Neural progenitor cell (in vitro differentiated cells): ENCODE measurements at regions not wholly inside any gene's neighbourhood (a gene's known extent, or its start where the extent isn't known, plus 50 kb on each side); places are given as distances from the start of the nearest gene placed in this dataset.

Source experiments
- EZH2 ChIP-seq: fragments of 200-600 bp; sonication (generic); IDR thresholded peaks from 2 replicates; pipeline ENCODE4 v1.6.1; 2017; ENCODE audit warnings: antibody characterized with exemption, mild to moderate bottlenecking, moderate library complexity
- EZH2phosphoT487 ChIP-seq: fragments of 200-600 bp; sonication (generic); IDR thresholded peaks from 2 replicates; pipeline ENCODE4 v1.6.1; 2017; ENCODE audit warnings: antibody characterized with exemption
- TF ChIP-seq, protein P1 (sequence below): fragments of 200-600 bp; sonication (generic); IDR thresholded peaks from 2 replicates; pipeline ENCODE4 v1.5.1; 2017; ENCODE audit warnings: antibody characterized with exemption, mild to moderate bottlenecking

DNA sequence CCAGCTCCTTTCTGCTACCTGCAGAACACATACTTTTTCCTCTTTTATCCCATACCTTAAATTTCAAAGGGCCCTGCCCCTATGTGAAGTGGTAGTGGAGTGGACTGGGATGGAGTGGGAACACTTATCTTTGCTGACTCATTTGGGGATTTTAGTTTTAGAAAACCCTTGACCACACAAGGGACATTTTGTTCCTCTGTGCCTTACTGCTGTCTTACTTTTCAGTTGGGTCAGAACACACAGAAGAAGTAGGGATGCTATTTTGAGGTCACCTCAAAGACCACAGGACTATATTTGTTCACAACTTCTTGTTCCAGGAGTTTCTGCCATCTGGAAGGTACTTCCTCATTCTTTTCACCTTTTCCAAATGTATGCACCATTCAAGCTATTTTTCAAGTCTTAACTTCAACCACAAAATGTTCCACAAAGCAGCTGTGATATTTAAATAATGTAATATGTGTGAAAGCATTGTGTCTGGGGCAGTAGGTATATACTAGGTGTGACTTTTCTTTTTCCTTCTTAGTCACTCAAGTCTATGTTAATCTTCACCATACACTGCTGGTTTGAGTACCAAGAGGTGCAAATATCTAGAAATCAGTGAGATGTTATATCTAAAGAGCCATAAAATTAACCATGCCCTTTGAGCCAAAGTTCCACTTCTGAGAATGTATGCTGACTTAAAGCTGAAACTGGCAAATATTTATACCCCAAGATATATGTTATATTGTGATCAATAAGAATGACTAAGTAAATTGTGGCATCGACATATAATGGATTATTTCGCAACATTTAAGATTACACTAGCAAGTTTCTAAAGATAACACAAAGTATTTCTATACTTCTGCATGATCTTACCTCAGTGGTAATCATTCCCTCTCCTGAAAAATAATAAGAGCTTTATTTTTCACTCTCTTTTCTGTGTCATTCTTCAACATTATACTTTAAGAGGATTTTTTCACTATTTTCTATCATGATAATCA is 308.5 kb downstream of the MRPL39 start:
- TF ChIP-seq, protein P1, sequence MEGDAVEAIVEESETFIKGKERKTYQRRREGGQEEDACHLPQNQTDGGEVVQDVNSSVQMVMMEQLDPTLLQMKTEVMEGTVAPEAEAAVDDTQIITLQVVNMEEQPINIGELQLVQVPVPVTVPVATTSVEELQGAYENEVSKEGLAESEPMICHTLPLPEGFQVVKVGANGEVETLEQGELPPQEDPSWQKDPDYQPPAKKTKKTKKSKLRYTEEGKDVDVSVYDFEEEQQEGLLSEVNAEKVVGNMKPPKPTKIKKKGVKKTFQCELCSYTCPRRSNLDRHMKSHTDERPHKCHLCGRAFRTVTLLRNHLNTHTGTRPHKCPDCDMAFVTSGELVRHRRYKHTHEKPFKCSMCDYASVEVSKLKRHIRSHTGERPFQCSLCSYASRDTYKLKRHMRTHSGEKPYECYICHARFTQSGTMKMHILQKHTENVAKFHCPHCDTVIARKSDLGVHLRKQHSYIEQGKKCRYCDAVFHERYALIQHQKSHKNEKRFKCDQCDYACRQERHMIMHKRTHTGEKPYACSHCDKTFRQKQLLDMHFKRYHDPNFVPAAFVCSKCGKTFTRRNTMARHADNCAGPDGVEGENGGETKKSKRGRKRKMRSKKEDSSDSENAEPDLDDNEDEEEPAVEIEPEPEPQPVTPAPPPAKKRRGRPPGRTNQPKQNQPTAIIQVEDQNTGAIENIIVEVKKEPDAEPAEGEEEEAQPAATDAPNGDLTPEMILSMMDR: no peak
- no peak for TF ChIP-seq EZH2
- TF ChIP-seq EZH2phosphoT487: no peak
